ENCODE measurements at regions not wholly inside any gene's neighbourhood (a gene's known extent, or its start where the extent isn't known, plus 50 kb on each side); places are given as distances from the start of the nearest gene placed in this dataset.
"Not testable (repeated sequence)": the region's sequence is repeated elsewhere in the genome, so short reads cannot be mapped to it uniquely, and the experiment has no call there.

GRCh38 chr2:95654897-95655296, 63.1 kb downstream of the TRIM43 start:
- not testable (repeated sequence) for FAIRE-seq

DNA sequence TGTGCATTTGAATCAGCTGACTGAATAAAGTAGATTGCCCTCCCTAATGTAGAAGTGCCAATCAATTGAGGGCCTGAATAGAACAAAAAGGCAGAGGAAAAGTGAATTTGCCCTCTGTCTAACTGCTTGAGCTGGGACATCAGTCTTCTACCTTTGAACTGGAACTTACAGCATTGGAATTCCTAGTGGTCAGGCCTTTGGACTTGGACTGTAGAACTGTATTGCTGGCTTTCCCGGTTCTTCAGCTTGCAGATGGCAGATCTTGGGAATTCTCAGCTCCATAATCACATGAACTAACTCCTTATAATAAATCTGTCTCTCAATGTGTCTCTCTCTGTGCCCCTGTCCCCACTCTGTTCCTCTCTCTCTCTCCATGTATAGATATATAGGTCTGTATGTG, 64.8 kb downstream of the TRIM43 start:
- not testable (repeated sequence) for FAIRE-seq

GRCh38 chr2:95657937-95658336, 66.1 kb downstream of the TRIM43 start:
- not testable (repeated sequence) for FAIRE-seq

DNA sequence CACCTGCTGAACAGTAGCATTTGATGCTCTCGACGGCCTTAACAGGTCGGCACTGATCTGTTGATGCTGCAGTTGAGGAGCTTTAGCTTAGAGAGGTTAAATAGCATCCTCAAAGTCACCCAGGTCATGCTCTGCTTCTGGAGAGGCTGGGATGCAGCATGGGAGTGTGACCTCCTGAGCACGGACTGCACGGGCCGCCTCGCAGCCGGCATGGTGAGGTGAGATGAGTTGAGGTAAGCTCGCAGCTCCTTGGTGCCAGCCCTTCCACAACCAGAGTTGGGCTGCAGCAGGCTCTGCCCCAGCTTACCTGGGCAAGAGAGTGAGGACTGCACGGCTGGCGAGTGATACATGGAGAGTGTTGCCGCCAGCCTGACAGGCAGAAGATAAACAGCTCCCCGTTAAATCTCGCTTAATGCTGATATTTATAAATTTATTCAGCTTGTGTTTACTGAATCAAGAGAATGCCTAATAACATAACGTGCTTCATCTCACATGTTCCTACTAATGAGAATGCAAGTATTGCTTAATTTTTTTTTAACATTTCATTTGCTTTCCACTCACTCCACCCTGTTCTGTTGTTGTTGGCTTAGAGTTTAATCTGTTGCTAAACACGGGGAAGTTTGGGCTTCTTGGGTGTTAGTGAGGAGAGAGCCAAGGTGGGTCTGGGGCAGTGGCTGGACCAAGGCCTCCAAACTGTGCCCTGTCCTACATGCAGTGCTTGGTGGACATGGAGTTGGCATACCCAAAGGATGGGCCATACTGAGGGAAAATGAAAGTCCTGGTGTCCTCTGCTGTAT, 69.2 kb downstream of the TRIM43 start:
- FAIRE-seq = not testable (repeated sequence)

DNA sequence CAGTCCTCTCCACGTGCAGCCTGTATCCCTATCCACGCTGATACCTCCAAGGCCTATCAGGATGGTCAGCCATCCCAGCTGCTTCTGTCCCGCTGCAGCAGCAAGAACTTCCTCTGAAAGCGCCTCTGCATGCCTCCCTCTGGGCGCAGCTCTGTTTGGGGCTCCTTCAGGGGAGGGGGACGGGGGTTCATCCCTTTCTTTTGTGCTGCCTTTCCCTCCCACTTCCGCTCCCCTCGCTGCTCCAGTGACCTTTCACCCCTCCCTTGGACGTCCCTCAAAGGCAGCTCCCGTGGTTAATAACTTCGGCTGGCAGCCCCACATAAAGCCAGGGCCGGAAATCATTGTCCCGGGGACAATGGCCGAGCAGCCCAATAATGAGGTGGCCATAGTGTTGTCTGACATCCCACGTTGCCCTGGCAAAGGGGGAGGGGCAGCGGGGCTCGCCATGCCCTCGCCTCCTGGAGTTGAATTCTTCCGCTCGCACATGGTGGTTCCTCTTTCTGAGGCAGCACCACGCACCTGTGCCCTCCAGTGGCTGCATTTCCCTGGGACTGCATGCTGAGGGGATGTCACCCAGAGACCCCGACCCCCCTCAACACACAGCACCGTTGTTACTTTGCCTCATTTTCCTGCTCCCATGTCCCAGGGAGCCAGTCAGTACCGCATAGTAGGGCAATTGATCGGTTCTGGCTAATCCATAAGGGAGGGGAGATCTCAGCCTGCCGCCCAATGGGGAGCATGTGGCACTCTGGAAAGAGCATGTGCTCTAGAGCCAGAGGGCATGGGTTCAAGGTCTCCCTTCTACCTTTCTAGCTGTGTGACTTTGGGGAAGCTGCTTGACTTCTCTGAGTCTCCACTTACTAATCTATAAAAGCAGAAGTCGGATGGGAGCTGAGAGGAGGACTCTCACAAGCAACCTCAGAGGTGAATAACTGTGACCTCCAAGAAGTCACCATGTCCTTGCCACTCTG, 72.0 kb downstream of the TRIM43 start:
- not testable (repeated sequence) for FAIRE-seq

DNA sequence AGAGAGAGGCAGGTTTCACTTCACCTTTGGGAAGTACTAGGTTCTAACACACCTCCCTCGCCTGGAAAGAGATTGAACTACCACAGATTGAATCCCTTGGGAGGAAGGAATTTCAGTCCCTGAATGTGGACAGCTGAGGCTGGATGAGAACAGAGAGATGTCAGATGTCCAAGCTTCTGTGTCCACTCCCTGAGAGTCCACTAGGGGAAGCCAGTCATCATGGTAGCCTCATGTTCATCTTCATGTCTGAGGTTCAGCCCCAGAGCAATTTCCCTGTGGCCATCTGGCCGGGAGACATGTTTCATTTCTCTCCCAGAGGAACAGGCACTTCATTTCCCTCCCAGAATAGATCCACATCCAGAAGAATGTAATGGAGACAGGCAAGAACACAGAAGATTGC, 74.8 kb downstream of the TRIM43 start:
- not testable (repeated sequence) for FAIRE-seq

GRCh38 chr2:95667480-95667879, 75.7 kb downstream of the TRIM43 start:
- FAIRE-seq = no peak

DNA sequence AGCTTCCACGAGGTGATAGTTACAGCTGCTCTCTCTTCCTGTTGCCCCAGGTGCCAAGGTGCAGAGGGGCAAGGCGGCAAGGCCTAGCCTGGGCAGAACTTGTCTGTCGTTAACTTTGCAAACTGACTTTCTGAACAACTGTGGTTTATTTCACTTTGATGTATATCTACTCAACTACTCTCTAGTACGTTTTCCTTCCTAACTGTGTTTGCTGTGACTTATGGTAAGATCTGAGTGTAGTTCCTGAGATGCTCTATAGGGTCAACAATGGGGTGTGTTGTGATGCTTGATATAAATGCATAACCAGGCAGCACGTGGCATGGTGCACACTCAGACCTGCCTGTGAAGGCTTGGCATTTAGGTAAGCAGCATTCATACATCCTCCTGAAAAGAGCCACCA, 77.1 kb downstream of the TRIM43 start:
- FAIRE-seq = not testable (repeated sequence)

GRCh38 chr2:95669441-95669991, 77.7 kb downstream of the TRIM43 start:
- FAIRE-seq = no peak

- FAIRE-seq = no peak
These were observed 78.4 kb downstream of the TRIM43 start for GRCh38 chr2:95670167-95670566.

GRCh38 chr2:95670686-95671085, 78.9 kb downstream of the TRIM43 start:
- FAIRE-seq = no peak

DNA sequence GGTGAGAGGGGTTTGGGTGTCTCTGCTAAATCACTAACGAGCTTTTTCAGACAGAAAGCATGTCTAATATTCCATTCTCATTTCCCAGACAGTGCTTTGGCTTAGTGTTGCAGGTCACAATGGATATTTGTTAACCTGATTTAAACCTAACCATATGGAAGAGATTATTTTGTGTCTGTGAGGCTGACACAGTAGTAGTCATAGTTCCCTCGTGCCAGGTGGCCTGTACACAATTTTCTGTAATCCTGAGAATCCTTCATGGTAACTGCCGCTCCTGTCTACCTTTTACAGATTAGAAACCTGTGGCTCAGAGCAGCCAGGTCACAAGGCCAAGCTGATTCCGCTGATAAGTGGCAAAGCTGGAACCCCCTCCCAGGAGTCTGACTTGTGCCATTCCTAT, 79.4 kb downstream of the TRIM43 start:
- not testable (repeated sequence) for FAIRE-seq

GRCh38 chr2:95671992-95672391, 80.2 kb downstream of the TRIM43 start:
- FAIRE-seq = not testable (repeated sequence)

GRCh38 chr2:95672500-95672899, 80.7 kb downstream of the TRIM43 start:
- not testable (repeated sequence) for FAIRE-seq

DNA sequence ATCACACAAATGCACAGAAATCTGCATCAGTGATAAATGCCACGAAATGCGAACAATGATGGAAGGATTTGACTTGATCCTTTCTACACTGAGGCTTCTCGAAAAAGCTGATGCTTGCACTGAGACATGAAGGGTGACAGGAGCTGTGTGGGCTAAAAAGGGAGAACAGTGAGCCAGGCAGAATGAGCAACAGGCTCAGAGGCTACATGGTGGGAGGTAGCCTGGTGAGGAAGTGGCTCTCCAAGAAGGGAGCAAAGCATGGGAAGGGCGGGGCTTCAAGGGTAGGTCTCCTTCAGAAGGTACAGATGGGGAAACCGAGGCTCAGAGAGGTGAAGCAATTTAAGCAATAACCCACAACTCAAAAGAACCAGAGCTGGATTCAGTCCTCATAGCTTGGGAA, 82.4 kb downstream of the TRIM43 start:
- FAIRE-seq = no peak

GRCh38 chr2:95676573-95676972, 84.8 kb downstream of the TRIM43 start:
- not testable (repeated sequence) for FAIRE-seq

GRCh38 chr2:95677346-95677745, 85.5 kb downstream of the TRIM43 start:
- no peak for FAIRE-seq

- FAIRE-seq = not testable (repeated sequence)
These were observed 86.0 kb downstream of the TRIM43 start for GRCh38 chr2:95677833-95678232.

DNA sequence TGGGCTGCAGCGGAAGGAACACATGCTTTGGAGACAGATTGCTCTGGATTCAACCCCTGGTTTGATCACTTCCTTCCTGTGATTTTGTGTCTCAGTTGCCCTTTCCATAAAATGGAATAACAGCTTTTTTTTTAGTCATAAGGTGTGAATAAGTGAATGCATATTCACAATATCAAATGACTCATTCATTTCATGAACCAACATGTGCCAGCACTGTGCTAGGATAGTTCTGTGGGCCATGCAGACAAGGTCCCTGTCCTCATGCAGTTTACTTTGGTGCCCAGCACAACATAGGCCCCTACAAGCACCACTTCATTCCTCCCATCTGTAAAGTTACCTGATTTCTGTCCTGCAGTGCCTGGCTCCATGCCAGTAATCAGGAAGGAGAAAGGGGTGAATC, 89.4 kb downstream of the TRIM43 start:
- FAIRE-seq = not testable (repeated sequence)

- FAIRE-seq = not testable (repeated sequence)
These were observed 89.8 kb downstream of the TRIM43 start for GRCh38 chr2:95681589-95682081.

GRCh38 chr2:95682889-95683517, 91.2 kb downstream of the TRIM43 start:
- not testable (repeated sequence) for FAIRE-seq

DNA sequence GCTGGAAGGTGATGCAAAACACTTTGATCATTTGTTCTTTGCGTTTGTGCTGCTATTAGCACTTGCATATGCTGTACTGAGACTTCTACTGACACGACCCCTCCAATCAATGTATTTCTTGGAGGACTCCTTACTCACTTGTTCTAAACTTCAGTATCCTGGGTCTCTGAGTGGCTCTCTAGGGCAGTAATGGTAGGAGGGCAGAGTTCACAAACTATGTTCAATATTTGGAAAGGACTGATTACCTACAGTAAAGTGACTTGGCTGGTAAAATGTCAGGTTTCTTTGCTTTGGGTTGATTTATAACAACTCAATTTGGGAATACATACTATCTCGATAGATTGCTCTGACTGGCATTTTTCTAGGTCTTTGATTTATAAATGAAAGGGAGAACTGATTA, 93.7 kb downstream of the TRIM43 start:
- FAIRE-seq = no peak

Data from A204.1 (cell line).